Nephron (organoid): ENCODE measurements at regions not wholly inside any gene's neighbourhood (a gene's known extent, or its start where the extent isn't known, plus 50 kb on each side); places are given as distances from the start of the nearest gene placed in this dataset.

Experiments
- H3K27ac Mint-ChIP-seq, 3 experiments: 2 replicates each; pipeline ENCODE4 v1.8.0; 2020; ENCODE audit warnings: mixed read lengths in 3 of 3, mild to moderate bottlenecking in 2 of 3, moderate library complexity in 1 of 3
- H3K27me3 Mint-ChIP-seq: 2 replicates; pipeline ENCODE4 v1.8.0; 2021; ENCODE audit warnings: low read depth, mild to moderate bottlenecking, moderate library complexity, mixed read lengths
- H3K36me3 Mint-ChIP-seq: 2 replicates; pipeline ENCODE4 v1.8.0; 2020; ENCODE audit warnings: low read depth, mixed read lengths
- H3K4me1 Mint-ChIP-seq: 2 replicates; pipeline ENCODE4 v1.8.0; 2020; ENCODE audit warnings: mixed read lengths
- H3K4me3 Mint-ChIP-seq, 3 experiments: 2 replicates each; pipeline ENCODE4 v1.8.0; 2020; ENCODE audit warnings: mild to moderate bottlenecking in 3 of 3, mixed read lengths in 3 of 3, moderate library complexity in 2 of 3
- H3K9me3 Mint-ChIP-seq: 2 replicates; pipeline ENCODE4 v1.8.0; 2020; ENCODE audit warnings: mixed read lengths
- TF ChIP-seq, protein P1 (sequence below), 3 experiments: fragments of 200-600 bp; sonication (generic); IDR thresholded peaks; one replicate each; pipeline ENCODE4 v1.5.0; 2021; ENCODE audit warnings: antibody characterized with exemption in 3 of 3; ENCODE audit not compliant: unreplicated experiment in 3 of 3

DNA sequence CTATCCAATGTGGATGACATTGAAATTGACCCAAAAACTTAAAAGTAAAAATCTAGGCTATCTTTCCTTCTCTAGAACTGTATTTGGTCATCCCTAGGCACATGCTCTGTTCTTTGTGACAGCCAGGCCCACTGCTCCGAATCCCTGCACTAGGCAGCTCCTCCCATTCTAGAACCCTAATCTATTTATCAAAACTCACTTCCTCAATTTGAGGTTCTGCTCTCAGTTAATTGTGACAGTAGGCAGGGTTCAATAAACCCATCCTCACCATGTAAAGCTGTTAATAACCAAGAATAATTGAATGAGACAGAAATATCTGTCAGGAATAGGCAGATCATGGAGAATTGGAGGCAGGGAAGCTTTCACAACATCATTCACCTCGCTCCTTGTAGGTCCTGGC is 51.9 kb upstream of the IRF2 start:
- TF ChIP-seq, protein P1, sequence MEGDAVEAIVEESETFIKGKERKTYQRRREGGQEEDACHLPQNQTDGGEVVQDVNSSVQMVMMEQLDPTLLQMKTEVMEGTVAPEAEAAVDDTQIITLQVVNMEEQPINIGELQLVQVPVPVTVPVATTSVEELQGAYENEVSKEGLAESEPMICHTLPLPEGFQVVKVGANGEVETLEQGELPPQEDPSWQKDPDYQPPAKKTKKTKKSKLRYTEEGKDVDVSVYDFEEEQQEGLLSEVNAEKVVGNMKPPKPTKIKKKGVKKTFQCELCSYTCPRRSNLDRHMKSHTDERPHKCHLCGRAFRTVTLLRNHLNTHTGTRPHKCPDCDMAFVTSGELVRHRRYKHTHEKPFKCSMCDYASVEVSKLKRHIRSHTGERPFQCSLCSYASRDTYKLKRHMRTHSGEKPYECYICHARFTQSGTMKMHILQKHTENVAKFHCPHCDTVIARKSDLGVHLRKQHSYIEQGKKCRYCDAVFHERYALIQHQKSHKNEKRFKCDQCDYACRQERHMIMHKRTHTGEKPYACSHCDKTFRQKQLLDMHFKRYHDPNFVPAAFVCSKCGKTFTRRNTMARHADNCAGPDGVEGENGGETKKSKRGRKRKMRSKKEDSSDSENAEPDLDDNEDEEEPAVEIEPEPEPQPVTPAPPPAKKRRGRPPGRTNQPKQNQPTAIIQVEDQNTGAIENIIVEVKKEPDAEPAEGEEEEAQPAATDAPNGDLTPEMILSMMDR (IDR thresholded peaks at IDR 0.05; ENCODE audit: unreplicated experiment in 3 of 3) = no peak
- H3K4me1 Mint-ChIP-seq = no peaks in the 10 kb centered on the region
- peaks cover 27% of the 10 kb centered on the region for H3K36me3 Mint-ChIP-seq
- no peak overlapping the region for H3K4me3 Mint-ChIP-seq
- peaks cover 43% of the 10 kb centered on the region for H3K9me3 Mint-ChIP-seq
- H3K27ac Mint-ChIP-seq = no peak overlapping the region
- H3K27me3 Mint-ChIP-seq = no peaks in the 10 kb centered on the region
